Peyer's patch (tissue), 4 donors: ENCODE measurements at regions not wholly inside any gene's neighbourhood (a gene's known extent, or its start where the extent isn't known, plus 50 kb on each side); places are given as distances from the start of the nearest gene placed in this dataset.

Source experiments
- POLR2A ChIP-seq, 2 donors: fragments of 450-650 bp; IDR thresholded peaks; one replicate each; pipeline ENCODE4 v1.5.1; 2017; ENCODE audit warnings: antibody characterized with exemption in 2 of 2, mild to moderate bottlenecking in 2 of 2, moderate library complexity in 2 of 2
- TF ChIP-seq, protein P1 (sequence below), 6 experiments: fragments of 450-650 bp in 4 of 6; fragments of 200-600 bp in 2 of 6; sonication (generic) in 1 of 6; IDR thresholded peaks; one replicate each; pipeline ENCODE4 v1.5.1; 2017 to 2019; ENCODE audit warnings: antibody characterized with exemption in 6 of 6, mild to moderate bottlenecking in 3 of 6, moderate library complexity in 1 of 6

DNA sequence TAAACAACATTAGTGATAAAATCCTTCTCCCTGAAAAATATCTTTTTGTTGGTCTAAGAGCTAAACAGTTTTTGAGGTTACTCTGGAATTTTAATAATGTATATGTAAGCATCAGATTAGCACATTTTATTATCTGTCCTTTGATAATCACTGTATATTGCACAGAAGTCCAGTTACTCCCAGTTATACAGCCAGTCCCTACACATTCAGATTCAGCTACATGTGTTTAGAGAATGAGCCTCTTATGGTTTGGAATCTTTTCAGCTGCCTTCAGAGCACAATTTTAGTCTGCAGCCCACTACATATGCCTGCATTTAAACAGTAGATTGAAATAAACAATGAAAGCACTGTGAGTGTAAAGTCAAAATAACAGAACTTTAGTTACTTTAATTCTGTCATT, 438.2 kb downstream of the ARHGEF28 start:
- no peak for TF ChIP-seq POLR2A (IDR thresholded peaks at IDR 0.05)
- TF ChIP-seq, protein P1, sequence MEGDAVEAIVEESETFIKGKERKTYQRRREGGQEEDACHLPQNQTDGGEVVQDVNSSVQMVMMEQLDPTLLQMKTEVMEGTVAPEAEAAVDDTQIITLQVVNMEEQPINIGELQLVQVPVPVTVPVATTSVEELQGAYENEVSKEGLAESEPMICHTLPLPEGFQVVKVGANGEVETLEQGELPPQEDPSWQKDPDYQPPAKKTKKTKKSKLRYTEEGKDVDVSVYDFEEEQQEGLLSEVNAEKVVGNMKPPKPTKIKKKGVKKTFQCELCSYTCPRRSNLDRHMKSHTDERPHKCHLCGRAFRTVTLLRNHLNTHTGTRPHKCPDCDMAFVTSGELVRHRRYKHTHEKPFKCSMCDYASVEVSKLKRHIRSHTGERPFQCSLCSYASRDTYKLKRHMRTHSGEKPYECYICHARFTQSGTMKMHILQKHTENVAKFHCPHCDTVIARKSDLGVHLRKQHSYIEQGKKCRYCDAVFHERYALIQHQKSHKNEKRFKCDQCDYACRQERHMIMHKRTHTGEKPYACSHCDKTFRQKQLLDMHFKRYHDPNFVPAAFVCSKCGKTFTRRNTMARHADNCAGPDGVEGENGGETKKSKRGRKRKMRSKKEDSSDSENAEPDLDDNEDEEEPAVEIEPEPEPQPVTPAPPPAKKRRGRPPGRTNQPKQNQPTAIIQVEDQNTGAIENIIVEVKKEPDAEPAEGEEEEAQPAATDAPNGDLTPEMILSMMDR (IDR thresholded peaks at IDR 0.05): no peak
